Thyroid gland (tissue), 4 donors: ENCODE measurements at regions not wholly inside any gene's neighbourhood (a gene's known extent, or its start where the extent isn't known, plus 50 kb on each side); places are given as distances from the start of the nearest gene placed in this dataset.

ENCODE experiments used
- DNase-seq, 2 donors: peaks; one replicate each; pipeline ENCODE4 v3.0.0-alpha.2; 2019
- H3K27ac ChIP-seq, 3 donors: fragments of 200-600 bp; sonication (generic); 1 replicate in 2 of 3; 2 replicates in 1 of 3; pipeline ENCODE4 v1.5.1; 2016 to 2019; ENCODE audit warnings: mild to moderate bottlenecking in 1 of 3, moderate library complexity in 1 of 3
- H3K27me3 ChIP-seq: fragments of 200-600 bp; sonication (generic); one replicate; pipeline ENCODE4 v1.5.1; 2019
- H3K36me3 ChIP-seq, 2 donors: fragments of 200-600 bp; sonication (generic); one replicate each; pipeline ENCODE4 v1.5.1; 2016 to 2019
- H3K4me1 ChIP-seq, 2 donors: fragments of 200-600 bp; sonication (generic); one replicate each; pipeline ENCODE4 v1.5.1; 2017 to 2019
- H3K4me3 ChIP-seq, 3 donors: fragments of 200-600 bp; sonication (generic); replicated peaks in 1 of 3; 1 replicate in 2 of 3; 2 replicates in 1 of 3; pipeline ENCODE4 v1.5.1; 2016; ENCODE audit warnings: mild to moderate bottlenecking in 1 of 3
- H3K9me3 ChIP-seq: fragments of 200-600 bp; sonication (generic); one replicate; pipeline ENCODE4 v1.5.1; 2017
- POLR2A ChIP-seq, 2 donors: fragments of 450-650 bp; IDR thresholded peaks; one replicate each; pipeline ENCODE4 v1.6.1; 2017; ENCODE audit warnings: antibody characterized with exemption in 2 of 2, mild to moderate bottlenecking in 2 of 2, moderate library complexity in 1 of 2
- WGBS, 2 donors: methylation state at CpG; one replicate each; pipeline ENCODE4 v1.1.5; 2017; 5-methylcytosine and 5-hydroxymethylcytosine counted together
- intact Hi-C: fragments of 100-400 bp; cut with DNase I; formaldehyde crosslinking; loops from one replicate; pipeline ENCODE4 v1.15.1; 2023
- TF ChIP-seq, protein P1 (sequence below), 6 experiments: fragments of 200-600 bp in 3 of 6; fragments of 450-650 bp in 3 of 6; sonication (generic) in 3 of 6; IDR thresholded peaks; one replicate each; pipeline ENCODE4 v1.5.1; 2016 to 2019; ENCODE audit warnings: antibody characterized with exemption in 6 of 6, mild to moderate bottlenecking in 2 of 6, inconsistent platforms in 1 of 6, moderate library complexity in 1 of 6

DNA sequence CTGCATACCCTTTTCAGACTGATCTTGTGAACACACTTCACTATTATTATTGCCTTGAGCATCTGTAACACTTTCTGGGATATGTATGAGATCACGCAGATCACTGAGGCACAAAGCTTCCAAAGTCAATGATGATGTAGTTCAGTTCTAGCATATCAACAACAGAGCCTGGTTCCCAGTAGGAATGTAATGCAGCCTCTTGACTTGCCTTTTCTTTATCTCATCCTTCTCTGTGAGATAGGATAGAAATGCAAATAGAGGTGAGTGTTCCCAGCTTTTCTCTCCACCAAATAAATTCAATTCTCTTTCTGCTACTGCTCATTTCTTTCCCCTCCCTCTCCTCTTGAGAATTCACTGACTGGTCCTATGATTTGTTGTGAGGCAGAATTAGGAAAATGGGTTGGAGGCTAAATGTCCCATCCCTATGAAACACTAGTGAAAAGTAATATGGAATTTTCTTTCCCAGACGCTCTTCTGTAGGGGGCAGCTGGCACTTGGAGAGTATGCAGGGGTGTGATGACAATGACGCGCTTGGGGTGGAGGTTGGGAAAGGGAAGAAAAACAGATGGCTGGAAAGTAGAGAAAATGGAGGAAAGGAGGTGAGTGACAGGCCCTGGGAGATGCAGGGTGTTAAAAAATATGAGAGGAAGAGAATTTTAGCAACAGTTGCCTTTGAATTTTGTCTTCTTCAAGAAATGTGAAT lies 96.0 kb upstream of the TMTC1 start:
- Histone ChIP-seq H3K4me3 (no peak overlapping the region), H3K9me3 (no peaks in the 10 kb centered on the region), H3K36me3 (no peaks in the 10 kb centered on the region), H3K27ac (no peak overlapping the region), H3K27me3 (no peaks in the 10 kb centered on the region), H3K4me1 (no peaks in the 10 kb centered on the region)
- 73 to 85% methylated on average over 4 of the region's 4 CpGs for WGBS, 2 donors
- TF ChIP-seq POLR2A (IDR thresholded peaks at IDR 0.05), result no peak
- TF ChIP-seq, protein P1, sequence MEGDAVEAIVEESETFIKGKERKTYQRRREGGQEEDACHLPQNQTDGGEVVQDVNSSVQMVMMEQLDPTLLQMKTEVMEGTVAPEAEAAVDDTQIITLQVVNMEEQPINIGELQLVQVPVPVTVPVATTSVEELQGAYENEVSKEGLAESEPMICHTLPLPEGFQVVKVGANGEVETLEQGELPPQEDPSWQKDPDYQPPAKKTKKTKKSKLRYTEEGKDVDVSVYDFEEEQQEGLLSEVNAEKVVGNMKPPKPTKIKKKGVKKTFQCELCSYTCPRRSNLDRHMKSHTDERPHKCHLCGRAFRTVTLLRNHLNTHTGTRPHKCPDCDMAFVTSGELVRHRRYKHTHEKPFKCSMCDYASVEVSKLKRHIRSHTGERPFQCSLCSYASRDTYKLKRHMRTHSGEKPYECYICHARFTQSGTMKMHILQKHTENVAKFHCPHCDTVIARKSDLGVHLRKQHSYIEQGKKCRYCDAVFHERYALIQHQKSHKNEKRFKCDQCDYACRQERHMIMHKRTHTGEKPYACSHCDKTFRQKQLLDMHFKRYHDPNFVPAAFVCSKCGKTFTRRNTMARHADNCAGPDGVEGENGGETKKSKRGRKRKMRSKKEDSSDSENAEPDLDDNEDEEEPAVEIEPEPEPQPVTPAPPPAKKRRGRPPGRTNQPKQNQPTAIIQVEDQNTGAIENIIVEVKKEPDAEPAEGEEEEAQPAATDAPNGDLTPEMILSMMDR (IDR thresholded peaks at IDR 0.05), result no peak
- intact Hi-C loops, result no loop called here
- no peak for DNase-seq

DNA sequence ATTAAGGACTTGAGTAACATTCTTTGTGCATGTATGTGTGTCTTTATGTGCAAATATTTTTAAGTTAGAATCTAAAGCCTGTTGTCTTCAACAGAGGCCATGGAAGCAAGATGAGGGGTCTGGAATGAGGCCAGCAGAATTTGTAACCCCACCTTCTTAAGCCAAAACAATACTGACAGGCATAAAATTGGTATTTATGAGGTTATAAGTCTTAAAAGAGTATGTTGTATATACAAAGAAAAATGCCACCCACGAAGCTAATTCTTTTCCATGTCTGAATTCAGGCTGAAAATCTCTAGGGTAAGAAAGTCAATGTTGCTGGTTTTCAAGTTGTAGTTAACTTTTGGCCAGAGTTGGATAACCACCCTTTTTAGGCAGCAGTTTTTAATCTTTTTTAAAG lies 86.2 kb upstream of the TMTC1 start:
- intact Hi-C loops, result no loop called here
- H3K27ac ChIP-seq, result no peak overlapping the region
- no peaks in the 10 kb centered on the region for H3K9me3 ChIP-seq
- no peaks in the 10 kb centered on the region for H3K27me3 ChIP-seq
- H3K4me3 ChIP-seq, result no peak overlapping the region
- 46 to 53% methylated on average over 1 of the region's 1 CpG for WGBS, 2 donors
- TF ChIP-seq, protein P1 (IDR thresholded peaks at IDR 0.05), result no peak
- no peak for DNase-seq
- no peaks in the 10 kb centered on the region for H3K4me1 ChIP-seq
- no peaks in the 10 kb centered on the region for H3K36me3 ChIP-seq

DNA sequence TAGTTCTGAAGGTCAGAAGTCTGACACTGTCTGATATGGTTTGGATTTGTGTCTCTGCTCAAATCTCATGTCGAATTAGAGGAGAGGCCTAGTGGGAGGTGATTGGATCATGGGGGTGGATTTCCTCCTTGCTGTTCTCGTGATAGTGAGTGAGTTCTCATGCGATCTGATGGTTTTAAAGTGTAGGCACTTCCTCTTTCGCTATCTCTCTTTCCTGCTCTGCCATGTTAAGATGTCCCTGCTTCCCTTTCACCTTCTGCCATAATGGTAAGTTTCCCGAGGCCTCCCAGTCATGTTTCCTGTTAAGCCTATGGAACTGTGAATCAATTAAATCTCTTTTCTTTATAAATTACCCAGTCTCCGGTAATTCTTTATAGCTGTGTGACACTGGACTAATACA lies 84.1 kb upstream of the TMTC1 start:
- intact Hi-C loops, result no loop called here
- no peak overlapping the region for H3K4me3 ChIP-seq
- 85 to 86% methylated on average over 6 of the region's 6 CpGs for WGBS, 2 donors
- TF ChIP-seq POLR2A (IDR thresholded peaks at IDR 0.05), result no peak
- TF ChIP-seq, protein P1 (IDR thresholded peaks at IDR 0.05), result no peak
- DNase-seq, result no peak
- H3K27ac ChIP-seq, result no peak overlapping the region
- H3K27me3 ChIP-seq, result no peaks in the 10 kb centered on the region
- no peaks in the 10 kb centered on the region for H3K9me3 ChIP-seq
- H3K36me3 ChIP-seq, result no peaks in the 10 kb centered on the region
- H3K4me1 ChIP-seq, result no peaks in the 10 kb centered on the region

DNA sequence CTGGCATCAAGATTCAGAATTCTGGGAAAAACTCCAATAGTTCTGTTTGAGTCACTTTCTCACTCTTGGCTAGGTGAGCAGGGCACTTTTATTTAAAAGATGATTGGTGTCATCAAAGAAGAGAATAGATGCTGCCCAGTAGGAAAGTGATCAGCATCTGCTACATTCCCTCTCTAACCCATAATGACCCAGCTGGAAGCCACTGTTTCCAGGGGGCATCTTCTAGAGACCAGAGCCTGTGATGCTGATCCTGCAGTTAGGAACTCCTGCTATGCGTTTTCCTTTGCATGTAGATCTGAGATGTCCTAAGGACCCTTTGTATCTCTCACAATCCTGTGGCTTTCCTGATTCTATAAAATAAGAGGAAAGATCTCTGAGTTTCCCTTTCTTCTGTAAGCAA lies 79.9 kb upstream of the TMTC1 start:
- H3K9me3 ChIP-seq, result no peaks in the 10 kb centered on the region
- TF ChIP-seq, protein P1 (IDR thresholded peaks at IDR 0.05), result no peak
- no peak for TF ChIP-seq POLR2A (IDR thresholded peaks at IDR 0.05)
- no peaks in the 10 kb centered on the region for H3K27me3 ChIP-seq
- 36 to 38% methylated on average over 1 of the region's 1 CpG for WGBS, 2 donors
- no peak overlapping the region for H3K27ac ChIP-seq
- DNase-seq, result no peak
- H3K36me3 ChIP-seq, result no peaks in the 10 kb centered on the region
- H3K4me3 ChIP-seq, result no peak overlapping the region
- intact Hi-C loops, result no loop called here
- H3K4me1 ChIP-seq, result no peaks in the 10 kb centered on the region

DNA sequence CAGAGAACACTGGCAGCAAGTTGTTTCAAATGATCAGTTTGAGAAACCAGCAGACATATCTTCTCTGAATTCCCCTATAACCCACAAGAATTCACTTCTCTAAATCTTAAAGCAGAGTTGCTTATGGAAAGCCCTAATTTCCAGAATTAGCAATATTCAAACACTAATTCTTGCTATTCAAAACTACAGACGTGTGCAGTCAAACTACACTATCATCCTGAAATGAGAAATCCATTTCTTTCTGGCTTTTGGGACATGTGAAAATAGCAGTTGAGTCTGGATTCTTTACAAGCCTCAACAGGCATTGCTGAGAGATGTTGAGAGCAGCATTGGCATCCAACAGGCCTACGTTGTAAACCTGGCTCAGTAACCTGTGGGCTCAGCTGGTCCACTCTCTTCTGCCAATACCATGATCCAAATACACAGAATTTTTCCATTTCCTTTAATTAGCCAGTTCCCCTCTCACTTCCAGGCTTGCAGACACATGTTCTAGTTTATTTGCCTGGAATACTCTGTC lies 74.6 kb upstream of the TMTC1 start:
- no peaks in the 10 kb centered on the region for H3K27me3 ChIP-seq
- TF ChIP-seq, protein P1 (IDR thresholded peaks at IDR 0.05), result no peak
- TF ChIP-seq POLR2A (IDR thresholded peaks at IDR 0.05), result no peak
- intact Hi-C loops, result no loop called here
- no peak overlapping the region for H3K27ac ChIP-seq
- no peaks in the 10 kb centered on the region for H3K36me3 ChIP-seq
- H3K9me3 ChIP-seq, result no peaks in the 10 kb centered on the region
- no peak overlapping the region for H3K4me3 ChIP-seq
- WGBS, 2 donors, result 50 to 70% methylated on average over 2 of the region's 2 CpGs
- no peak for DNase-seq
- H3K4me1 ChIP-seq, result no peaks in the 10 kb centered on the region
